ENCODE measurements at regions not wholly inside any gene's neighbourhood (a gene's known extent, or its start where the extent isn't known, plus 50 kb on each side); places are given as distances from the start of the nearest gene placed in this dataset.

- no peak for ATAC-seq (ENCODE audit: low FRiP score)
- TF ChIP-seq CTCF (IDR thresholded peaks at IDR 0.05): no peak
Measured at GRCh38 chr15:25624504-25625177, 185.8 kb upstream of the UBE3A start.

GRCh38 chr15:25623708-25624107 is 184.9 kb upstream of the UBE3A start:
- ATAC-seq (ENCODE audit: low FRiP score) (no peak), DNase-seq (ENCODE audit: low spot score) (no peak)
- TF ChIP-seq CTCF (IDR thresholded peaks at IDR 0.05): no peak

More at GRCh38 chr15:25624504-25625177, 185.8 kb upstream of the UBE3A start:
- no peak for DNase-seq (ENCODE audit: low spot score)

GRCh38 chr15:25620466-25620865 is 181.6 kb upstream of the UBE3A start:
- TF ChIP-seq CTCF (IDR thresholded peaks at IDR 0.05): no peak
- ATAC-seq (ENCODE audit: low FRiP score): no peak
- no peak for DNase-seq (ENCODE audit: low spot score)

GRCh38 chr15:25619761-25620160 is 180.9 kb upstream of the UBE3A start:
- DNase-seq (ENCODE audit: low spot score) (no peak), ATAC-seq (ENCODE audit: low FRiP score) (no peak)
- TF ChIP-seq CTCF (IDR thresholded peaks at IDR 0.05): no peak

- DNase-seq (ENCODE audit: low spot score) (no peak), ATAC-seq (ENCODE audit: low FRiP score) (no peak)
- no peak for TF ChIP-seq CTCF (IDR thresholded peaks at IDR 0.05)
Measured at GRCh38 chr15:25619076-25619475, 180.3 kb upstream of the UBE3A start.

GRCh38 chr15:25618161-25618560 is 179.3 kb upstream of the UBE3A start:
- DNase-seq (ENCODE audit: low spot score) (no peak), ATAC-seq (ENCODE audit: low FRiP score) (no peak)
- TF ChIP-seq CTCF (IDR thresholded peaks at IDR 0.05): no peak

GRCh38 chr15:25616471-25616870 is 177.6 kb upstream of the UBE3A start:
- TF ChIP-seq CTCF (IDR thresholded peaks at IDR 0.05): no peak
- no peak for DNase-seq (ENCODE audit: low spot score)
- ATAC-seq (ENCODE audit: low FRiP score): no peak

Measured in omental fat pad (tissue), 3 donors.